Esophagus muscularis mucosa (tissue), 4 donors: ENCODE measurements at regions not wholly inside any gene's neighbourhood (a gene's known extent, or its start where the extent isn't known, plus 50 kb on each side); places are given as distances from the start of the nearest gene placed in this dataset.

Source experiments
- DNase-seq: peaks from one replicate; pipeline ENCODE4 v3.0.0-alpha.2; 2017; ENCODE audit errors: extremely low spot score
- H3K27ac ChIP-seq, 4 donors: fragments of 200-600 bp; sonication (generic); replicated peaks in 1 of 4; 1 replicate in 3 of 4; 2 replicates in 1 of 4; pipeline ENCODE4 v1.5.1; 2016 to 2019; ENCODE audit warnings: mild to moderate bottlenecking in 1 of 4
- H3K27me3 ChIP-seq, 4 donors: fragments of 200-600 bp; sonication (generic); one replicate each; pipeline versions ENCODE4 v1.5.1 to v1.6.0; 2016 to 2019
- H3K36me3 ChIP-seq, 4 donors: fragments of 200-600 bp; sonication (generic); one replicate each; pipeline ENCODE4 v1.5.1; 2016 to 2019
- H3K4me1 ChIP-seq, 4 donors: fragments of 200-600 bp; sonication (generic); one replicate each; pipeline ENCODE4 v1.5.1; 2016 to 2019
- H3K4me3 ChIP-seq, 4 donors: fragments of 200-600 bp; sonication (generic); 1 replicate in 2 of 4; 2 replicates in 2 of 4; pipeline ENCODE4 v1.5.1; 2016 to 2019; ENCODE audit warnings: mild to moderate bottlenecking in 4 of 4, moderate library complexity in 1 of 4
- H3K9me3 ChIP-seq, 4 donors: fragments of 200-600 bp; sonication (generic); 1 replicate in 3 of 4; 2 replicates in 1 of 4; pipeline ENCODE4 v1.5.1; 2016 to 2019
- EP300 ChIP-seq: sonication (generic); formaldehyde crosslinking; IDR thresholded peaks from one replicate; pipeline ENCODE4 v1.6.1; 2017; ENCODE audit warnings: antibody characterized with exemption
- POLR2A ChIP-seq: fragments of 450-650 bp; IDR thresholded peaks from one replicate; pipeline ENCODE4 v1.6.1; 2017; ENCODE audit warnings: antibody characterized with exemption, moderate library complexity, mild to moderate bottlenecking, low read depth
- POLR2AphosphoS5 ChIP-seq, 2 donors: sonication (generic); formaldehyde crosslinking; IDR thresholded peaks; one replicate each; pipeline ENCODE4 v1.6.1; 2017; ENCODE audit warnings: antibody characterized with exemption in 2 of 2
- WGBS: methylation state at CpG from one replicate; pipeline ENCODE4 v1.1.5; 2018; 5-methylcytosine and 5-hydroxymethylcytosine counted together
- intact Hi-C: fragments of 100-400 bp; cut with DNase I; formaldehyde crosslinking; loops from one replicate; pipeline ENCODE4 v1.15.1; 2023
- TF ChIP-seq, protein P1 (sequence below), 3 experiments: fragments of 200-600 bp in 2 of 3; fragments of 450-650 bp in 1 of 3; sonication (generic) in 2 of 3; IDR thresholded peaks; one replicate each; pipeline ENCODE4 v1.5.1; 2017 to 2019; ENCODE audit warnings: antibody characterized with exemption in 3 of 3, mild to moderate bottlenecking in 2 of 3, moderate library complexity in 1 of 3

- Histone ChIP-seq H3K36me3 (no peaks in the 10 kb centered on the region), H3K27me3 (no peaks in the 10 kb centered on the region), H3K4me3 (no peak overlapping the region), H3K9me3 (no peaks in the 10 kb centered on the region), H3K27ac (no peak overlapping the region), H3K4me1 (no peaks in the 10 kb centered on the region)
- TF ChIP-seq, protein P1, sequence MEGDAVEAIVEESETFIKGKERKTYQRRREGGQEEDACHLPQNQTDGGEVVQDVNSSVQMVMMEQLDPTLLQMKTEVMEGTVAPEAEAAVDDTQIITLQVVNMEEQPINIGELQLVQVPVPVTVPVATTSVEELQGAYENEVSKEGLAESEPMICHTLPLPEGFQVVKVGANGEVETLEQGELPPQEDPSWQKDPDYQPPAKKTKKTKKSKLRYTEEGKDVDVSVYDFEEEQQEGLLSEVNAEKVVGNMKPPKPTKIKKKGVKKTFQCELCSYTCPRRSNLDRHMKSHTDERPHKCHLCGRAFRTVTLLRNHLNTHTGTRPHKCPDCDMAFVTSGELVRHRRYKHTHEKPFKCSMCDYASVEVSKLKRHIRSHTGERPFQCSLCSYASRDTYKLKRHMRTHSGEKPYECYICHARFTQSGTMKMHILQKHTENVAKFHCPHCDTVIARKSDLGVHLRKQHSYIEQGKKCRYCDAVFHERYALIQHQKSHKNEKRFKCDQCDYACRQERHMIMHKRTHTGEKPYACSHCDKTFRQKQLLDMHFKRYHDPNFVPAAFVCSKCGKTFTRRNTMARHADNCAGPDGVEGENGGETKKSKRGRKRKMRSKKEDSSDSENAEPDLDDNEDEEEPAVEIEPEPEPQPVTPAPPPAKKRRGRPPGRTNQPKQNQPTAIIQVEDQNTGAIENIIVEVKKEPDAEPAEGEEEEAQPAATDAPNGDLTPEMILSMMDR (IDR thresholded peaks at IDR 0.05) = no peak
- no peak for TF ChIP-seq EP300
- no peak for TF ChIP-seq POLR2AphosphoS5 (IDR thresholded peaks at IDR 0.05)
- TF ChIP-seq POLR2A = no peak
- intact Hi-C loops = no loop called here
- WGBS = 82% methylated on average over 3 of the region's 11 CpGs
- no peak for DNase-seq
These were observed 138.4 kb upstream of the GALNTL6 start for GRCh38 chr4:171674781-171675180.

DNA sequence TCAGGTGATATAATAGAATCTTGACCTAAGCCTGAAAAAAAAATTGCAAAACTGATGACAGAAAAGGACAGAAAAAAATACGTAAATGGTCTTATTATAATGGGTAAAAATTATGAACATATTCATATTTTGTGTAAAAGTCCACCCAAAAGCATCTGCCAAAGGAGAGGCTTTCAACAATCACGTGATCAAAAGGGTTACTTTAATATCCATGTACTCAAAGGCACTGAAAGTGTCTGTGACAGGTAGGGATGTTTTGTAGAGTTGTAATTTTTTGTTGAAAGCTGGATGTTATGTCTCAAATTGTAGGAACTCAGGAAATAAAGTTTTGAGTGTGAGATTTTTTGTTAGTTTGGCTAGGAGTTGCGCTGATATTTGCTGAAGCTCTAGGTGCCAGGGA, 144.8 kb upstream of the GALNTL6 start:
- Histone ChIP-seq H3K4me1 (no peaks in the 10 kb centered on the region), H3K36me3 (no peaks in the 10 kb centered on the region), H3K4me3 (no peak overlapping the region), H3K27me3 (no peaks in the 10 kb centered on the region), H3K9me3 (no peaks in the 10 kb centered on the region), H3K27ac (no peak overlapping the region)
- TF ChIP-seq POLR2A (no peak), POLR2AphosphoS5 (IDR thresholded peaks at IDR 0.05) (no peak), EP300 (no peak)
- TF ChIP-seq, protein P1 (IDR thresholded peaks at IDR 0.05) = no peak
- 94% methylated on average over 3 of the region's 3 CpGs for WGBS
- DNase-seq = no peak
- intact Hi-C loops = no loop called here

GRCh38 chr4:171667906-171668305, 145.3 kb upstream of the GALNTL6 start:
- Histone ChIP-seq H3K27me3 (no peaks in the 10 kb centered on the region), H3K4me1 (no peaks in the 10 kb centered on the region), H3K9me3 (no peaks in the 10 kb centered on the region), H3K36me3 (no peaks in the 10 kb centered on the region), H3K4me3 (no peak overlapping the region), H3K27ac (no peak overlapping the region)
- DNase-seq = no peak
- TF ChIP-seq POLR2A (no peak), POLR2AphosphoS5 (IDR thresholded peaks at IDR 0.05) (no peak), EP300 (no peak)
- TF ChIP-seq, protein P1 (IDR thresholded peaks at IDR 0.05) = no peak
- intact Hi-C loops = no loop called here

- 94% methylated on average over 3 of the region's 6 CpGs for WGBS
- Histone ChIP-seq H3K4me1 (no peaks in the 10 kb centered on the region), H3K9me3 (peaks cover 0 to 6% (median 0%) of the 10 kb centered on the region in 4 donors), H3K36me3 (no peaks in the 10 kb centered on the region), H3K27me3 (no peaks in the 10 kb centered on the region), H3K27ac (no peak overlapping the region), H3K4me3 (no peak overlapping the region)
- TF ChIP-seq POLR2AphosphoS5 (IDR thresholded peaks at IDR 0.05) = no peak
- no peak for TF ChIP-seq POLR2A
- no peak for TF ChIP-seq EP300
- TF ChIP-seq, protein P1 (IDR thresholded peaks at IDR 0.05) = no peak
- intact Hi-C loops = no loop called here
- no peak for DNase-seq
These were observed 162.1 kb upstream of the GALNTL6 start for GRCh38 chr4:171651071-171651470.

DNA sequence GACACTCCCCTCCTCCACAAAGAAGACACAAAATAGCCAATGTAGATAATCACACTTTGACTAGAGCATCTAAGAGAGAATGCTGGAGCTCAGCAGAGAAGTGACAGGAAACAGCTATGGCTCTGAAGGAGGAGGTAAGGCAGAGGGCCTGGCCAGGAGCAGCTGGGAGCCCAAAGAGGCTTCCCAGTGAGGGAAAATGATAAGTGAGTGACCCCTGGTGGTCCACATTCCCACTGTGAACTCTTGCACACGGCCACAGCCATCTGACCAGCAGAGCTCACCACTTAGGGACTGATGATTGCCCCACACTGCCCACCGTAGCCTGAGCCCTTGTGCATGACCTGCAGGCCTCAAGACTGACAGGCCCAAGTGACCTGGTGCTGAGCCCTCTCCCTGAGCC, 162.7 kb upstream of the GALNTL6 start:
- WGBS = 100% methylated on average over 1 of the region's 2 CpGs
- H3K27me3 ChIP-seq = no peaks in the 10 kb centered on the region
- H3K9me3 ChIP-seq = peaks cover 0 to 6% (median 0%) of the 10 kb centered on the region in 4 donors
- no peaks in the 10 kb centered on the region for H3K4me1 ChIP-seq
- no peak for DNase-seq
- intact Hi-C loops = no loop called here
- no peak overlapping the region for H3K4me3 ChIP-seq
- H3K27ac ChIP-seq = no peak overlapping the region
- TF ChIP-seq EP300 (no peak), POLR2A (no peak), POLR2AphosphoS5 (IDR thresholded peaks at IDR 0.05) (no peak)
- TF ChIP-seq, protein P1 (IDR thresholded peaks at IDR 0.05) = no peak
- H3K36me3 ChIP-seq = no peaks in the 10 kb centered on the region
